ENCODE measurements at regions not wholly inside any gene's neighbourhood (a gene's known extent, or its start where the extent isn't known, plus 50 kb on each side); places are given as distances from the start of the nearest gene placed in this dataset.

DNA sequence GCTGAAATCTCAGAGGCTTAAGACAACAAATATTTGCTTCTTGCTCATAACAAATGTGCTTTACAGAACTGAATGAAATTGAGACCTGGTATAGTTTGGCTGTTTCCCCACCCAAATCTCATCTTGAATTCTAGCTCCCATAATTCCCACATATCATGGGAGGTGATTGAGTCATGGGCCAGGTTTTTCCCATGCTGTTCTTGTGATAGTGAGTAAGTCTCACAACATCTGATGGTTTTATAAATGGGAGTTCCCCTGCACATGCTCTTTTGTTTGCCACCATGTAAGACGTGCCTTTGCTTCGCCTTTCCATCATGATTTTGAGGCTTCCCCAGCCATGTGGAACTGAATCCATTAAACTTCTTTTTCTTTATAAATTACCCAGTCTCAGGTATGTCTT lies 221.1 kb upstream of the DIPK2B start:
- Histone ChIP-seq H2BK12ac (ENCODE audit: insufficient read length, low read depth, low read length) (no peak overlapping the region), H4K8ac (replicated peaks; ENCODE audit: insufficient read length, low read depth, low read length) (no peak overlapping the region), H3K56ac (ENCODE audit: insufficient read length, low read depth, low read length) (no peak overlapping the region), H3K14ac (ENCODE audit: insufficient read depth, low read length) (no peak overlapping the region), H2AFZ (ENCODE audit: low read length) (no peak overlapping the region), H3K4me1 (ENCODE audit: insufficient read depth, low read length) (no peaks in the 10 kb centered on the region; the same call in 1 of the 2 replicates), H3K23ac (ENCODE audit: insufficient read length, low read depth, low read length) (no peak overlapping the region), H3K4me2 (ENCODE audit: insufficient read depth, insufficient read length, low read length) (no peak overlapping the region), H3K27me3 (ENCODE audit: insufficient read depth, low read length) (no peaks in the 10 kb centered on the region), H3K79me1 (ENCODE audit: insufficient read depth, low read depth, low read length, poor library complexity, severe bottlenecking) (no peaks in the 10 kb centered on the region), H2BK15ac (ENCODE audit: low read depth, low read length) (no peak overlapping the region), H2BK5ac (ENCODE audit: insufficient read length, low read length) (no peak overlapping the region), H3T11ph (ENCODE audit: low read length) (no peak overlapping the region), H3K4ac (ENCODE audit: low read depth, low read length) (no peak overlapping the region), H2BK20ac (ENCODE audit: low read depth, low read length, poor library complexity, severe bottlenecking) (no peak overlapping the region), H4K20me1 (ENCODE audit: control insufficient read depth, insufficient read depth, insufficient read length) (no peaks in the 10 kb centered on the region), H4K91ac (ENCODE audit: insufficient read length, low read depth, low read length) (no peak overlapping the region), H3K9me3 (ENCODE audit: control insufficient read depth, low read depth, low read length) (no peaks in the 10 kb centered on the region), H3K9ac (ENCODE audit: extremely low read depth, insufficient read length, low read length) (no peak overlapping the region), H3K79me2 (ENCODE audit: insufficient read depth, low read length) (no peaks in the 10 kb centered on the region), H4K5ac (ENCODE audit: insufficient read length, low read depth, low read length) (no peak overlapping the region), H3K23me2 (ENCODE audit: insufficient read length, low read depth, low read length, poor library complexity, severe bottlenecking) (no peaks in the 10 kb centered on the region), H3K27ac (ENCODE audit: insufficient read length, low read depth, low read length) (no peak overlapping the region), H3K18ac (ENCODE audit: insufficient read length, low read depth, low read length) (no peak overlapping the region), H2BK120ac (ENCODE audit: low read depth, low read length, poor library complexity, severe bottlenecking) (no peak overlapping the region), H2AK5ac (ENCODE audit: insufficient read length, low read length) (no peak overlapping the region)
- TF ChIP-seq, protein P1, sequence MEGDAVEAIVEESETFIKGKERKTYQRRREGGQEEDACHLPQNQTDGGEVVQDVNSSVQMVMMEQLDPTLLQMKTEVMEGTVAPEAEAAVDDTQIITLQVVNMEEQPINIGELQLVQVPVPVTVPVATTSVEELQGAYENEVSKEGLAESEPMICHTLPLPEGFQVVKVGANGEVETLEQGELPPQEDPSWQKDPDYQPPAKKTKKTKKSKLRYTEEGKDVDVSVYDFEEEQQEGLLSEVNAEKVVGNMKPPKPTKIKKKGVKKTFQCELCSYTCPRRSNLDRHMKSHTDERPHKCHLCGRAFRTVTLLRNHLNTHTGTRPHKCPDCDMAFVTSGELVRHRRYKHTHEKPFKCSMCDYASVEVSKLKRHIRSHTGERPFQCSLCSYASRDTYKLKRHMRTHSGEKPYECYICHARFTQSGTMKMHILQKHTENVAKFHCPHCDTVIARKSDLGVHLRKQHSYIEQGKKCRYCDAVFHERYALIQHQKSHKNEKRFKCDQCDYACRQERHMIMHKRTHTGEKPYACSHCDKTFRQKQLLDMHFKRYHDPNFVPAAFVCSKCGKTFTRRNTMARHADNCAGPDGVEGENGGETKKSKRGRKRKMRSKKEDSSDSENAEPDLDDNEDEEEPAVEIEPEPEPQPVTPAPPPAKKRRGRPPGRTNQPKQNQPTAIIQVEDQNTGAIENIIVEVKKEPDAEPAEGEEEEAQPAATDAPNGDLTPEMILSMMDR (conservative IDR thresholded peaks at IDR 0.05) = no peak
- H3K9me3 Mint-ChIP-seq = peaks cover 78 to 80% of the 10 kb centered on the region in 2 experiments
- H3K27me3 Mint-ChIP-seq (ENCODE audit: low read depth) = no peaks in the 10 kb centered on the region; the same call in 1 of the 2 replicates
- no peak for DNase-seq
- peaks cover 0 to 7% (median 4%) of the 10 kb centered on the region in 3 experiments; a peak in 5 of 7 replicates for H3K36me3 Mint-ChIP-seq (ENCODE audit: insufficient read depth in 1 of 3, low read depth in 3 of 3)
- H3K4me3 Mint-ChIP-seq = no peak overlapping the region
- no CpG with 5 or more reads among the region's 2 CpGs for WGBS (ENCODE audit: extremely low coverage, insufficient read length, low lambda C conversion rate)
- no peak overlapping the region for H3K27ac Mint-ChIP-seq
- H3K4me1 Mint-ChIP-seq = peaks cover 7 to 8% of the 10 kb centered on the region in 2 experiments; a peak in 3 of 4 replicates
